ENCODE measurements at regions not wholly inside any gene's neighbourhood (a gene's known extent, or its start where the extent isn't known, plus 50 kb on each side); places are given as distances from the start of the nearest gene placed in this dataset.
A peak's percentile ranks its signal among the peaks of the same experiment; 100 is the strongest.
"Not testable (repeated sequence)": the region's sequence is repeated elsewhere in the genome, so short reads cannot be mapped to it uniquely, and the experiment has no call there.

DNA sequence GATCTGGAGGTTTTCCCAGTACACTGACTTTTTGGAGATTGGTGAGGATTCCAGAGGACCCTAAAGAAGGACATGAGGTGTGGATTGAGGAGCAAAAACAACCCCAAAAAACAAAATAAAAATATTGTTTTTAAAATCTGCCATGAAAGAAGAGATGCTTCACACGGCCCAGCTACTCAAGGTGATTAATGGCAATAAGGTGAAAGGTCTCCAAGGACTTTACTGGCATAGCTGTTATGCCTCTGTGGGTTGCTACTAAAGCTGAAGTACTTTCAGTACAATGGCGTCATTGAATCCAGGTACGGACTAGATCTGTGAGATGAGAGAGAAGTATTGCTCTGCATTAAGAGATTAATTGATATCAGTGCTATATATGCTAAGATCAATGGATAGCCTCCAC is 606.4 kb downstream of the TDRD15 start:
- intact Hi-C loops (cut with DNase I) = no loop called here

DNA sequence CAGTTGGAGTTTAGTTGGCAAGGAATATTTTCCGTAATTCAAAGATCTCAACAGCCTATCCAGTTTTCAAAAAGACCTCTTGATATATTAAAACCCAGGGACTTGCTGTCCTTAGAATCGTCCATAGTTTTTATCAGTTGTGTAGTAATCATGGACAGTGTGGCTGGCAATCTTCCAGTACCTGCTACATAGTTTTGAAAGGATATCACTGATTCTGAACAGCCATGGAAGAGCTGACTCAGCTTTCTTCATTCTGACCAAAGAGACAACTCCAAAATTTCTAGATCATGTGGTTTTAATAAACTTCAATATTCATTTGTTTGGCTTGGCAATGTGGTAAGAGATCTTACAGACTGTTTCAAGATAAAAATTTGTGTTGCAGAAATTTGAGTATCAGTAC is 616.7 kb downstream of the TDRD15 start:
- no peak for DNase-seq
- intact Hi-C loops (cut with DNase I) = no loop called here

More for the DNA sequence above, 606.4 kb downstream of the TDRD15 start:
- DNase-seq = no peak

DNA sequence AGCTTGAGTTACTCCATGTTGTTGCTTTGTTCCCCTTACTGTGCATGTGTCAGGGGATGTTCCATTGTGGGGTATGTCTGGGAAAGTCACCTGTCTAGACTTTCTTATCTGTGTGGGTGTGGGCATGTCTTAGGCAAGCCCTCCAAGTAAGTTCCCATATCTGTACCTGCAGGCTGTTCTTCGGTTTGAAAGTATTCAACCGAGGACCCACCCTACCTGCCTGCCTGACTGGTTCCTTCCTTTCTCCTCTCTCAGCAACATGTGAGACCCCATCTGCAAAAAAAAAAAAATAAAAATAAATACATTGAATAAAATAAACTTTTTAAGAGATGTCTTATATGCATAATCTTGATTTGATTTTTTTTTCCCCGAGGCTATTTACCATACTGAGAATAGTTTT is 622.7 kb downstream of the TDRD15 start:
- no peak for DNase-seq
- intact Hi-C loops (cut with DNase I) = no loop called here

DNA sequence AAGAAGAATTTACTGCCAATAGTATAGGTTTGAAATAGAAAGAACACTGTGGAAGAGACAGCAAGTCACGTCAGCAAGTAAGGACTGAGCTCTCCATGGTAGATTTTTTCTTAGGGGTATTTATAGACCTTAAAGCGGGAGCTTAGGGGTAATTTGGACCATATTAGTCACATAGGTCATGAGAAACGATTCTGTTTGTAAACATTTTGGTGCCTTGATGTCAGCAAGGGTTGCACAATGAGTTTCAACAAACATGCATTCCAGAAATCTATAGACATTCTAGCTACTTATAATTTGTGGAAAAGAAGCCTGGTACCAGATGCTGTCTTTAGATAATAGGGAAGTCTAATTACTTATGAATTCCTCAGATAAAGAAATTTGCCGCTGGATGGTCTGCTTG is 624.7 kb downstream of the TDRD15 start:
- intact Hi-C loops (cut with DNase I) = no loop called here
- DNase-seq = no peak

DNA sequence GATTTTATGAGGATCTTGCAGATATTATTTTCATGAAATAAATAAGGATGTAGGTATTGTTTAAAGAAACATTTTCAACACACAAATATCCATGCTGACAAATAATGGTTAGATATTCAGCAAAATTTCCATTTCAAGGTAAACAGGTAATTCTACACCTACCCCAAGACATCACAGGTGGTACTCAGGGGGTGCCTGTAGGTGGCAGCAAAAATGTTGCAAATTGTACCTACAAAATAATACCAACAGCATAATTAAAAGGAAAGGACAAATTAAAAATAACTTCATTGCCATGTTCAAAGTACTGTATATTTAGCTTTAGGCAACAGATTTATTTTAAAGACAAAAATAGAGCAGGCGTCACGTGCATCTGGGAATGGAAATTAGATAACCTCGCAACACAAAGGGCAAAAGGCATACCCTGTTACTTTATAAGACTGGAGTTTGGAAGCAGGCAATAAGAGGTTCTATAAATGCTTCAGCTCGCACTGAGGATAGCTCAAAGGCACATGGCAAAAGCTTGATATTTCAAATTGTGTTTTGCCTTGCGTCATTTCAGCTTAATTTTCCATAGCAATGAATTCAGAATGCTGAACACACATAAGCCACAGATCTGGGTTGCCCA is 630.5 kb downstream of the TDRD15 start:
- intact Hi-C loops (cut with DNase I) = no loop called here
- no peak for DNase-seq

DNA sequence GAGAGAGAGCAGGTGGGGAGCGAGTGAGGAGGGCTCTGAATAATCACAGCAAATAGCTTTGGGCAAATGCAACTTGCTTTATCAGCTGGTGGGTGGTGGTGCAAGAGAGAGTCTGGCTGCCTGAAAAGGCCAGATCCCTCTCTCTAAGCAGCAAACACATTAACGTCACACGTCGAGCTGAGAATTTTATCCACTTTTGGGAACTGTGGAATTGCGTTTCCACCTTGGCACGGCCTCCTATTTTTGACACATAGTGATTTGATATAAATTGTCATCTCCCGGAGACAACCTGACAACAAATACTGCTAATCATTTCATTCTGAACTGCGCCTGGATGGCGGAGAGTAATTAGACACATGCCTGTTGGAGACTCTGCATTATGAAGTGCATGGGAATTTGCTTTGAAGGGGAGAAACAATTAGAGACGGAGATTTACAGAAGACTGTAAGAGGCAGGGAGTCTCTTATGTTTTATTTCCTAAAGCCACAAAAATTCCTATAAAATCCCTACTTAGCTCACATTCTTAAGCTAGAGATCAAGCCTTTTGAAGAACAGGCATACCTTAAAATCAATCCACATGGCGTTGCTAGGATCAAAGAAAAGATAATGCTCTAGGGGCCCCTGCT is 634.1 kb downstream of the TDRD15 start:
- DNase-seq = no peak
- intact Hi-C loops (cut with DNase I) = no loop called here

DNA sequence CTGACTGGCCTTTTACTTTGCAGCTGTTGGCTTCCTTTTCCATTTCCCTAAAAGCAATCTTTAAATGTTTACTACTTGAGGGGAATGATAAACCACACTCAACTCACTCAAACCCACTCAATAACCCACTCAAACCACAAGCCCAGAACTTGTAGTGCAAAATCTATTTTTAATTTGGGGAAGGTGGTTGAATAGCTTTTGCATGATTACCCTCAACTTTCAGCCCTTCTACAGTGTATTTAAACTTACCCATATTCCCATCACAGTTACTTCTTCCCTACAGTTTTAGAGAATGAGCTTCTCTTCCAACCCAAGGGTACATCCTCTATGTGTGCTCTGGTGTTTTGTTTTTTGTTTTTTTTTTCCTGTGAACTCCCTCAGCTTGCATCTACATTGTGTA is 636.1 kb downstream of the TDRD15 start:
- intact Hi-C loops (cut with DNase I) = no loop called here
- DNase-seq = no peak

DNA sequence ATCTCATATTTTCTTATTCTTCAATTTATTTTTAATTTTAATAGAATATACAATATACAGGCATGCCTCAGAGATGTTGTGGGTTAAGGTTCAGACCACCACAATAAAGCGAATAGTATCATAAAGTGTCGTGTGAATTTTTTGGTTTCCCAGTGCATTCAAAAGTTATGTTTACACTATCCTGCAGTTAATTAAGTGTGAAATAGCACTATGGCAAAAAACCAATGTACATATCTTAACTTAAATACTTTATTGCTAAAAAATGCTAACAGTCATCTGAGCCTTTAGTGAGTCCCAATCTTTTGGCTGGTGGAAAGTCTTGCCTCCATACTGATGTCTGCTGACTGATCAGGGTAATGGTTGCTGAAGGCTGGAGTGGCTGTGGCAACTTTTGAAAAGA is 637.6 kb downstream of the TDRD15 start:
- DNase-seq = no peak
- intact Hi-C loops (cut with DNase I) = no loop called here

DNA sequence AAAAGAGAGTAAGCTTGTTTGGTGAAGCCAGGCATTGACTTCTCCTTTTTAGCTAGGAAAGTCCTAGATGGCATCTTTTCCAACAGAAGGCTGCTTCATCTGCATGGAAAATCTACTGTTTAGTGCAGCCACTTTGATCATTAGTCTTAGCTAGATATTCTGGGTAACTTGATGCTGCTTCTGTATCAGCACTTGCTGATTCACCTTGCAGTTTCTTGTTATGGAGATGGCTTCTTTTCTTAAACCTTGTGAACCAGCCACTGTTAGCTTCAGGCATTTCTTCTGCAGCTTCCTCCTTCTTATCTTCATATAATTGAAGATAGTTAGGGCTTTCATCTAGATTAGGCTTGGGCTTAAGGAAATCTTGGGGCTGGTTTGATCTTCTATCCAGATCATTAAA is 639.7 kb downstream of the TDRD15 start:
- DNase-seq = no peak
- intact Hi-C loops (cut with DNase I) = no loop called here

DNA sequence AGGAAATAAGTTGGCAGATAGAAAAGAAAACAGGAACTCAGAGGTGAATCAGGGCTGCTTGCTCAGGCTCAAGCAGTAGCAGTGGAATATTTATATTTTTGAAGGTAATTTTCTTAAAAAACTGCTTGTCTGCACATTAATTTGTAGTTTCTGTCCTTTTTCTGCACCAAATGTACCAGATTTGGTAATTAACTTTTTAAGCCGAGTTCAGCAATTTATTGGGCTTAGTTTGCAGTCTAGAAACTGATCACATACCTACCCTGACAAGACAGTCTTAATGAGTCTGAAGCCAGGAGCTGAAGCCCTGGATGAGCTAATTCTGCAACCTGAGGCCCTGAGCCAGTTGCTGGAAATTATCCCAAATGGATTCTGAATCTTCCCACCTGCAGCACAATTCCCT is 647.0 kb downstream of the TDRD15 start:
- intact Hi-C loops (cut with DNase I) = no loop called here
- DNase-seq = no peak

DNA sequence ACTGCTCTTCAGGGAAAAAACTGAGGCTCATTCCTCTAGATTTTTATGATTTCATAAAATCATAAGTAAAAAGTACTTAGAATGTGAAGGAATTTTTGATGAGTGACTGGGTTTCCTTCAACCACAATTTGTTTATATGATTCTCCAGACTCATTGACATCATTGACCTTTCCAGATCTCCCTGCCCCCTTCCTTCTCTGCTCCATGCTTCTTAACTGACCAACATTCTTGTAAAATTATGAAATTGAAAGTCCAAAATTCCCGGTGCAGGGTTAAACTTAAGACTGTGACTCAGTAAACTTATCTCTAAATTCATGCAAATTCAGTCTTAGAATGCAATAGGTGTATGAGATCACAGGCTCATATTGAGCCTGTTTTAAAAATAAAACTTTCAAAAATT is 648.9 kb downstream of the TDRD15 start:
- intact Hi-C loops (cut with DNase I) = no loop called here
- no peak for DNase-seq

DNA sequence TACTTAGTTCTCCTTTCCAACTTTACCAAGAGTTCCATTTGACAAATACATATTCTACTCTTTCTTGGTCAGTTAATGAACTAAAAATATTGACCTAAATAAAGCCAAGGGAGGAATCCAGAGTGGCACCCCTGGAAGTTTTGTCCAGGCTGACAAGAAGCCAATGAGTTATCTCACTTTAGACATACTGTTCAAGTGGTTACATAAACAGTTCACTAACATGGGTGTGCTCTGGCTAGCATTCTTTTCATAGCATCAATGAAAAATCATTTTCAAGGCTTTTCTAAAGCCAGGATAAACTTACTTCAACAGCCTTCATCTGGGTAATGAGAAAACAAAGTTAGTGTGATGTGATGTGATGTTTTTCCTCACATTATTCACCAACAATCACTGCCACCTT is 649.4 kb downstream of the TDRD15 start:
- no peak for DNase-seq
- intact Hi-C loops (cut with DNase I) = no loop called here

DNA sequence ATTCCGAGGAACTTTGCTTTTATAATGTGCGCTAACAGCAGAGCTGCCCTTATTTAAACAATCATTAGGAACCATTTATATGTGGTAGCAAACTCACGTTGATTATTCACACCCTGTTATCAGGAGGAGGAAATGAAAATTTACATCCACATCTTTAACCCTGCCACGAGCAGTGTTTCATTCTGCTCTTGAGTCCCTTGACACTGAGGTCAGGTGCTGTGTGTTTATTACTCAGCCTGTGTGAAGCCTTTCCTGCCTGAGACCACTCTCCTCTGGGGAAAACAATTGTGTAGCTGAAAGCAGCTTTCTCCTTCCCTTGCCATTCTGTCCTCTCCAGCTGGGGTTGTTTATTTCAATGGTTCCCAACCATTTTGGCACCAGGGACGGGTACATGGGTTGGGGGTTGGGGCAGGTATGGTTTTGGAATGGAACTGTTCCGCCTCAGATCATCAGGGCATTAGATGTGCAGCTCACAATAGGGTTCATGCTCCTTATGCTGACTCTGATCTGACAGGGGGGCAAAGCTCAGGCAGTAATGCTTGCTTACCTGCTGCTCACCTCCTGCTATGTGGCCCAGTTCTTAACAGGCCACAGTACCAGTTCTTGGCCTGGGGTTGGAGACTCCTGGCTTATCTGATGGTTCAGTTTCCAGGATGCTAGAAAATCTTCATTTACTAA is 651.1 kb downstream of the TDRD15 start:
- intact Hi-C loops (cut with DNase I) = no loop called here

DNA sequence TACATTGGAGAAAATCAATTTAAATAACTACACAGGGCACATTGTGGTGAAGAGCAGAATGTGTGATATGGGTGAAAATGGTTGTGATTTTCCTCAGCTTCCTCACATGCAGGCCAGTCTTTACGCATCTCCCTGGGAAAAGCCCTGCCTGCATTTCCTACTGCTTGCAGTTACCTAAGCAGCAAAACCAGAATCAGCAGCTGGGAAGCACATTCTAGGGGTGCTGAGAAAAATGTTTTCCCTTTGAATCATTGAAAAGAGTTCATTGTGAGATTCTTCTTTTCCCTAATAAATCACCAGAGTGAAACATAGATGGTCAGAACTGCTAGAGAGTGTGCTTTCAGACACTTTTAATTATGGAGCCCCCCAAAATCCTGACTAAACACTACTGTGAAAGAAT is 656.0 kb downstream of the TDRD15 start:
- intact Hi-C loops (cut with DNase I) = no loop called here
- DNase-seq = no peak

More for the DNA sequence above, 651.1 kb downstream of the TDRD15 start:
- peak in 1 of 10 donors; percentile 25 for DNase-seq

DNA sequence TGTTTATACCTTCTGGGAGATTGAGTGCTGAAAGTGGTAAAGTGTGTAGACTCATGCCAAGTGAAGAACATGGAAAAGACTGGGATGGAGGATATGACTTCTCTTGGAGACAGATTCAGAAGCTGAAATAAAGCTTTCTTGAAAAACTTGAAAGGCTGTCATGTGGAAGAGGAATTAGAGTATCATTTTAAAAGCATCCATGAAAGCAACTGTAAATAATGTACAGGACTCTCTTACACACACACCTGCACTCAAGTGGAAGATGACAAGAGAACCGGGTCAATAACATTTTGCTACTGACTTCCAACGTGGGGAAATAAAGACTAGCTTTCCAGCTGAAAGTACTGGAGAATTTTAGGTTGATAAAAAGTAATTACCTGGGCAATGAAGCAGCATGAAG is 658.2 kb downstream of the TDRD15 start:
- intact Hi-C loops (cut with DNase I) = no loop called here
- no peak for DNase-seq

DNA sequence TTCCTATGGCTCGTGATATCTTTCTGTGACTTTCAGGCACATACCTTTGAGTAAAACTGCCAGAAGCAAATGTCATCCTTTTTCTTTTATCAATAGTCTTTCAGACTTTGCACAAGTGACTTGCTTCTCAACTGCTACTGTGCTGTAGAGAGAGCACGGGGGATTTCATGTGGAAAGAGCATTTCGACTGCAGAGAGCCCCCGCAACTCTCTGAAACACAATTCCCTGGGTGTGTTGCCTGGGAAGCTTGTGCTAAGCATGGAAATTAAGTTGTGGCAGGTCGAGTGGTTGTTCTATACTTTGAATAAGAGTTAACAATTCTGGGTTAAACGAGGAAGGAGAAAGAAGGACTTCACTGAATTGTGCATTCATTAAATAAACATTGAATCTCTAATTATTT is 659.1 kb downstream of the TDRD15 start:
- DNase-seq = no peak
- intact Hi-C loops (cut with DNase I) = no loop called here

DNA sequence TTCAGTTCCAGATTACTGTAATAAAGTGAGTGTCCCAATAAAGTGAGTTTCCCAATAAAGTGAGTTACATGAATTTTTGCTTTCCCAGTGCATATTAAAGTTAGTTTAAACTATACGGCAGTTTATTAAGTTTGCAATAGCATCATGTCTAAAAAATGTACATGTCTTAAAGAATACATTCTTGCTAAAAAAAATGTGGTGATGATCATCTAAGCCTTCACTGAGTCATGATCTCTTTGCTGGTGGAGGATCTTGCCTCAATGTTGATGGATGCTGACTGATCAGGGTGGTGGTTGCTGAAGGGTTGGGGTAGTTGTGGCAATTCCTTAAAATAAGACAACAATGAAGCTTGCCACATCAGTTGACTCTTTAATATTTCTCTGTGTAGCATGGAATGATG is 664.2 kb downstream of the TDRD15 start:
- no peak for DNase-seq
- intact Hi-C loops (cut with DNase I) = no loop called here

DNA sequence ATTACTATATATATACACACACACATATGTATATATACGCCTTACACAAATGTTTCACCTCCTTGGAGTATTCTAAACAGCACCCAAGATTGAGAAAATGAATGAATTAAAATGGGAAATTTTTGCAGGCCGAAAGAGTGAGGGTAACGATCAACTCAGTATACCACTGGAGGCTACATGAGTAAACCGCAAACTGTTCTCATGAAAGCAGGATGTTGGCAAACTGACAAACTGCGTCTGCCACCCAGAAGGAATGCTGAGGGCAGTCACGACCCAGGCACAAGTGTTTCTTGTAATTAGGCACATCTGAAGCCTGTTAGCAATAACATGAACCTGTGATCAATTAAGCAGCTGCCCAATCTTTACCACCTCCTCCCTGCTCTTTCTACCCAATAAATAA is 666.5 kb downstream of the TDRD15 start:
- not testable (repeated sequence) for DNase-seq

DNA sequence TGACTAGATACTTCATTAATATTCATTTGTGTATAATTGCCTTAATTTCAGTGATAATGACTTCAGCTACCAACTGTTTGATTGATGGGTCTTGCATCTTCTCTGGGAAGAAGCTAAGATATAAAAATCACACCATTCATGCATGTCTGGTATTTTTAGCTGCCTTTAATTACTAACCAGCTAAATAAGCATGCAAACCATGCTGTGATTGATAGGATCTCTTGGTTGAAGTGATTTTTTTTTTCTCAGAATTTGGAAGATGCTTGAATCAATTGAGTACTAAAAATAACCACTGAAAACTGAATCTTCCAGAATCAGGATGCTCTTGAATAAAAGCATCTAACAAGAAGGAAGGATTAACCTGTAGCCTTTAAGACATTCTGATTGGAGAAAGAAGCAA is 668.8 kb downstream of the TDRD15 start:
- intact Hi-C loops (cut with DNase I) = no loop called here
- DNase-seq = no peak

More for the DNA sequence above, 666.5 kb downstream of the TDRD15 start:
- intact Hi-C loops (cut with DNase I) = not testable (repeated sequence)

DNA sequence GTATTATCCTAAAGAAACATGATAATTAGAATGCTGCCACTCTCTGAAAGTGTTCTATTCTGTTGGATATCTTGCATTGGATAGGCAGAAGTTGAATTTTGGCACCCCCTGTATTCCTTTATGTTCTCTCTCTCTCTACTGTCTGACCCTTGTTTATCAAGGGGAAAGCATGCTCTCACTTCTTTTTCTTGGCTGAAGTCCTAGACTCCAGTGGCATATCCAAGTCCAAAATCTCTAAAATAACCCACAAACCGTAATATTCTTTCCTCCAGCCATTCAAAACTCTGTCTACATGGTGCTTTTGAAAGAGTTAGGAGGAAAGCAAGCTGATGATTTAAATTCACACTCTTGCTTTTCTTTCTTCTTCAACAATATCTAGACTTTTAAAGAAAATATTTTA is 669.7 kb downstream of the TDRD15 start:
- intact Hi-C loops (cut with DNase I) = no loop called here
- no peak for DNase-seq

DNA sequence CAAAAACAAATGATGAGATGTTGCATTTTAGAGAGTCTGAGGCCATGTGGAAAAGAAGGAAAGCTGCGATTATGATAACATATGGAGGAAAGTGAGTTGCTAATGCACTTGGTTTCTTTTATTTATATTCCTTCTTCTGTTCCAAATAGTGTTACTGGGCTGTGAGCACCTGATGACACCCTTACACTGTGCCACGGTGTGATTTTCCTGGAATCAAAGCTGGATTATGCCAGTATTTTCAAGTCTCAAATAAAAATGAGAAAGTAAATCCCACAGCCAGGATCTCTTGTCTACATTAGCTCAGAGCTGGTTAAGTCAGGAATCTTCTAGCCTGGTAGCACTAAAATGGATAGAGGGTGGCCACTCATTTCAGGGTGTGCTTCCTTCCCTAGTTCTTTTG is 670.8 kb downstream of the TDRD15 start:
- intact Hi-C loops (cut with DNase I) = no loop called here
- no peak for DNase-seq

DNA sequence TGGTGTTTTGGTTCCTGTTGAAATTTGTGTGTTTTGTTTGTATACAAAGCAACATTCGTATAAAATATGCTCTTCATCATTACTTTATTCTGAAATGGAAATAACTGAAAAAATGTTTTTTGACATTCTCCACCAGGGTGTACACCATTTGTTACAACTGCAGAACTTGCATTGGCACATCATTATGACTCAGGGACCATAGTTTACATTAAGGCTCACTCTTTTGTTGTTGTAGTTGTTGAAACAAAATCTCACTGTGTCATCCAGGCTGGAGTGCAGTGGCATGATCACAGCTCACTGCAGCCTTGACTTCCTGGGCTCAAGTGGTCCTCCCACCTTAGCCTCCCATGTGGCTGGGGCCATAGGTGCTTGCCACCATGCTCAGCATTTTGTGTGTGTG is 676.6 kb downstream of the TDRD15 start:
- DNase-seq = no peak
- intact Hi-C loops (cut with DNase I) = no loop called here

All from posterior cingulate gyrus (tissue), 11 donors.